Kidney tubule cell (primary cell): ENCODE measurements at regions not wholly inside any gene's neighbourhood (a gene's known extent, or its start where the extent isn't known, plus 50 kb on each side); places are given as distances from the start of the nearest gene placed in this dataset.
"Not testable (repeated sequence)": the region's sequence is repeated elsewhere in the genome, so short reads cannot be mapped to it uniquely, and the experiment has no call there.

Experiments
- DNase-seq: peaks from one replicate; pipeline ENCODE4 v3.0.0-alpha.2; 2018; ENCODE audit warnings: low spot score

DNA sequence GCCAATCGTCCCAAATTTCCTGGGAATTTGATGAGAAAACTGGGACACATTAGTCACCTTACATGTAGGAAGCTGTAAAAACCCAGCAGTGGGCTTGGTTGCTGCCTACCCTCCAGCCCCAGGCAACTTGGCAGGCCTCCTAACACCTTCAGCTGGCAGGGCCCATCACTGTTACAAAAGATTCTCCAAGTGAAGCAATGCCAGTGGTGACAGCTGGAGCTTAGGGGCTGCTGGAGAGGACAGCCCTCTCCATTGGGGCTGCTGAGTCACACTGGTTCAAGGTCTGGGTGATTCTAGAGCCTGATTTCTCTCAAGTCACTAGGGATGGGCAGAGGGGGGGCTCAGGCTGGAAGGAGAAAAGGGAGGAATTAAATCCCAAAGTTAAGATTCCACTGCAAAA, 180.6 kb downstream of the COPRS start:
- no peak for DNase-seq

DNA sequence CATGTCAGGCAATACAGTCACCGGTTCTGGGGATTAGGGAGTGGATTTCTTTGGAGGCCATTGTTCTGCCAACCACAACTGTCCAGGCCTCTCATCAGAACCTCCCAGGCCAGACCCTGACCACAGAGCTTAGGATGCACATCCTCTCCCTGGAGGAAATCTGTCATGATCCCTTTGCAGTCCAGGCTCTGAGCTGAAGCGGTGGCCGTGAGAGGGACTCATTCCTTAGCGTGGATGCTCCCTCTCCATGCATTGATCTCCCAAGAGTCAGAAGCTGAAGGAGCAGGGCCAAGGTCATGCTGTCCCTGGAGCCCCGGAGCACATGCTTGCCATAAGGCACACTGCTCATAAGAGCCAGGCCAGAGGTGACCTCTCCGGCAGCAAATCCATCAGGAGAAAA, 181.4 kb downstream of the COPRS start:
- DNase-seq = no peak

- no peak for DNase-seq
These were observed 182.0 kb downstream of the COPRS start for GRCh38 chr17:31677036-31677435.

DNA sequence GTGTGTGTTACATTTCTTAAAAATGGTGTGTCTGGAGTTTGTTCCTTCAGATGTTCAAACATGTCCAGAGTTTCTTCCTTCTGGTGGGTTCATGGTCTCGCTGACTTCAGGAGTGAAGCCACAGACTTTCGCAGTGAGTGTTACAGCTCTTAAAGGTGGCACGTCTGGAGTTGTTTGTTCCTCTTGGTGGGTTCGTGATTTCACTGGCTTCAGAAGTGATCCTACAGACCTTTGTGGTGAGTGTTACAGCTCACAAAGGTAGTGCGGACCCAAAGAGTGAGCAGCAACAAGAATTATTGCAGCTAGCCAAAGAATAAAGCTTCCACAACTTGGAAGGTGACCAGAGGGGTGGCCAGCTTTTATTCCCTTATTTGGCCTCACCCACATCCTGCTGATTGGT, 183.7 kb downstream of the COPRS start:
- not testable (repeated sequence) for DNase-seq

- DNase-seq = peak; percentile 90
These were observed 184.2 kb downstream of the COPRS start for GRCh38 chr17:31674717-31675349.

GRCh38 chr17:31674305-31674704, 184.7 kb downstream of the COPRS start:
- DNase-seq = peak; percentile 35

DNA sequence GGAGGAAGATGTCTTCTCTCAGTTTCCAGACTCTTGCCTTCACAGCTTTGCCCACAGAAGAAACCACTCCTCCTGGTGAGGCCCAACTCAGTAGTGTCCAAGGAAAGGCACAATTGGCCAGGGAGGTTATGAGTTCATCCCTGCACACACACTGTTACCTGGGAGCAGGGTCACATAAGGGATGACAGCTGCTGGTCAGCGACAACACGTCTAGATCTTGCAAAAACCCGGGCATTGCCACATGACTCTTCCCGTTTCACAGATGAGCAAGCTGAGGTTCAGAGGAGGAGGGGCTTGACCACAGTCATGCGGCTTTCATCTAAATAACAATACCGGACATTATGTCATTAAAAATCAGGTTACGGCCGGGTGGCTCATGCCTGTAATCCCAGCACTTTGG, 186.0 kb downstream of the COPRS start:
- DNase-seq = no peak

DNA sequence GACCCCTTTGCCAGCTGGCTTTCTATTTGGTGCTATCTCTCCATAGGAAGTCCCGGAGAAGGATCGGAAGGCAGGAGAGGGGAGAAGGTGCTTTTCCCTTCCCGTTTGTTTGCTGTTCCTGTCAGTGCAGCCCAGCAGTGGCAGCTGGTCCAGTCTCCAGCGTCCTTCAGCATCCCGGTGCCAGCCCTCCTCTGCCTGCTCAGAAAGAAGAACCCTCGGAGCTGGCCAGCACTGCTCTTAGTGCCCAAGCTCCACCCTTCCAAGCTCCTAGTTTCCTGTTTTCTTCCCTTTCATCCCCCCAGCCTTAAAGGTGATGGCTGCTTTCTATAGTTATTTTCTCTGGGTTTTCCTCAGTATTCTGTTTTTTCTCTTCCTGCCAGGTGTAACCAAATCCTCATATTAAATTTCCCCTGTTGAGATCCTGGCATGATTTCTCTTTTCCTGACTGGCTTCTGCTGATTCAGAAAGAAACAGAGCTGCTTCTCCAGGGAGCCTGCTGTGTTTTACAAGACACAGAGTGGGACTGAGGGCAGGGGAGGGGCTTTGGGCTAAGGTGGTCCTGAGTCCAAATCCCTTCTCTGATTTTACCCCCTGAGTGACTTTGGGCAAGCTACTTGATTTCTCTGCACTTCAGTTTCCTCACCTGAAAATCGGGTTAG, 186.8 kb downstream of the COPRS start:
- no peak for DNase-seq

- DNase-seq = no peak
These were observed 195.5 kb downstream of the COPRS start for GRCh38 chr17:31663576-31663975.

- DNase-seq = no peak
These were observed 198.4 kb downstream of the COPRS start for GRCh38 chr17:31660684-31661083.

DNA sequence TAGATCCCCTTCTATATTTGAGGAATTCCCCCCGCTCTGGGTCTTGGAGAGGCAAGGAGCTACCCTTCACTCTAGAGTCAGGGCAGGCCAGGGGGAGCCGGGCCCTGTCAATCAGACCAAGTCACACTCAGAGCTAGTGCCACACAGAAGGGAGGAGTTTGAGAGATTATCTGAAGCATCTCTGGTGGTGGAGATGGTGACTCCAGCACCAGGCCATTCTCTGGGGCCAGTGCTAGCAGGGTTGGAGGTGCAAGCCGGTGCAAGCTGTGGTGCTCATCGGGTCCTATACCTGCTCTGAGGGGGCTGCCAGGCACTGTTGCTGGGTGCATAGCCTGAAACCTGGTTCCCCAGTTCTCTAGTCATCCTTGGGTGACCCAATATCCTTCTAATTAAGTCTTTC, 201.2 kb downstream of the COPRS start:
- DNase-seq = no peak

DNA sequence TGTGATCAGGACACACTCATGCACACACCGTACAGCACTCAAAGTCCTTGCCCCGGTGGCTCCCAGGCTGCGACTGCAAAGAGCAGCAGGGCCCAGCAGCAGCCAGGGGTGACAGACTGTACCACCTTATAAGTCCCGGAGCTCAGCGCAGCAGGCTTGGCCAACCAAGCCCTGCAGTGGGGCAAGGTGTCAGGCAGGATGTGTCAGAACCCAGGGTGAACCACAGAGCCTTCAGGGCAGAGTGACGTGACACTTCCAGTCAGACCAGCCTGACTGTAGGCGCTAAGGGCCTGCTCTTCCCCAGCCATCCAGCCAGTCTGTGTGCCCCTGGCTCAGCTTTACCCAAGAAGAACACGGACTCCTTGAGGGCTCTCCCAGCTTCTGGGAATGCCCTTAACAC, 204.1 kb downstream of the COPRS start:
- DNase-seq = peak; percentile 43

DNA sequence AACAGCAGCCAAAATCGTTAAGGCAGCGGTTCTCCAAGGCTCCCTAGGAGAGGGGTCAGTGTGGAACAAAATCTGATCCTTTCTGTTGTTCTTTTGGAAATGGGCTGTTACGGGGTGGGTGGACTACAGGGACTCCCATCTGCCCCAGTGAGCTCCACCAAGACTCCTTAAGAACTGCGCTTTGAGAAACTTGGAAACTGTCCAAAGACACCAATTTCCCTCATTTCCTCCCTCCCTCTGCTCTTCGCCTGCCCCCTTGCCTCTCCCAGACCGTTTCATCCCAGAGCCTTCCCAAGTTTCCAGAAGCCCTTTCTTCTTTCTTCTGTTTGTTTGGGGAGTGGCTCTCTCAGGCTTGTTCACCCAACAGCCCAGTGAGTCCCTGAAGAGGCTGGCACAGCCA, 205.4 kb downstream of the COPRS start:
- DNase-seq = no peak

DNA sequence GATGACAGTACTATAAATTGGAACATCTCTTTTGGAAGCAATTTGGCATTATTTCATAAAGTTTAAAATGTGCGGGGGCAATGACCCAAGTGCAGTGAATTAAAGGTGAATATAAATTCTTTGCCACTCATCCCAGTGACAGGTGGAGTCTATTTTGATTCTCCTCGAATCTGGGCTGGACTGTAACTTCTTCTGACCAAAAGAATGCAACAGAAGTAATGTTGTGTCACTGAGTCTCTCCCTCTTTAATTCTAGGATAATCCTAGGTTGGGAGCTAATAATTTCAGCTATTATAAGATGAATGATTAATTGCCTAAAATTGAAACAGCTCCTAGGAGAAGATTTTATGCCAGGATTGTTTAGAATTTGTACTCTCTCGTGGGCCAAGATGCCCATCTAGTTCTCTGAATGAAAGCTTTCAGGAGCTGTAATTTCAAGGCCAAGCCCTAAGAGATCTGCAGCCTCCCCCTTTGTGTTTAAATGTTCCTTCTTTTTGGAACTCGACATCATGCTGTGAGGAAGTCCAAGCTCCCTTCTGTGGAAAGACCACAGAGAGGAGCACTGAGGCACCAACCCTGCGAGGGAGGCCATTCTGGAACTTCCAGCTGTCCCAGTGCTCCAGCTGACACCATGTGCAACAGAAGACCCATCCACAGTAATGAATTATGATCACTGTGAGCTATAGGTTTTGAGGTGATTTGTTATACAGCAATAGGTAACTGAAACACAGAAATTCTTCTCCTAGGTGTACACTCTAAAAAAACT, 208.1 kb downstream of the COPRS start:
- no peak for DNase-seq

- DNase-seq = no peak
These were observed 209.7 kb downstream of the COPRS start for GRCh38 chr17:31649302-31649701.

- DNase-seq = no peak
These were observed 211.4 kb downstream of the COPRS start for GRCh38 chr17:31647661-31648060.

- DNase-seq = no peak
These were observed 212.4 kb downstream of the COPRS start for GRCh38 chr17:31646642-31647041.

- no peak for DNase-seq
These were observed 213.7 kb downstream of the COPRS start for GRCh38 chr17:31645351-31645750.

GRCh38 chr17:31631766-31632165, 227.3 kb downstream of the COPRS start:
- DNase-seq = no peak

GRCh38 chr17:31630866-31631265, 228.2 kb downstream of the COPRS start:
- not testable (repeated sequence) for DNase-seq

- DNase-seq = no peak
These were observed 229.2 kb downstream of the COPRS start for GRCh38 chr17:31629696-31630470.

GRCh38 chr17:31627960-31628359, 231.1 kb downstream of the COPRS start:
- DNase-seq = no peak

- DNase-seq = no peak
These were observed 232.5 kb downstream of the RAB11FIP4 start for GRCh38 chr17:31623990-31624389.
